ENCODE measurements at regions not wholly inside any gene's neighbourhood (a gene's known extent, or its start where the extent isn't known, plus 50 kb on each side); places are given as distances from the start of the nearest gene placed in this dataset.
"Not testable (repeated sequence)": the region's sequence is repeated elsewhere in the genome, so short reads cannot be mapped to it uniquely, and the experiment has no call there.

GRCh38 chr5:54379590-54379989, 69.2 kb upstream of the ARL15 start:
- Histone ChIP-seq H3K9me3 (no peaks in the 10 kb centered on the region), H3K4me1 (ENCODE audit: low read depth) (peaks cover 9% of the 10 kb centered on the region), H3K4me3 (no peak overlapping the region), H3K36me3 (ENCODE audit: low read depth) (no peaks in the 10 kb centered on the region)
- no peak for TF ChIP-seq CTCF (IDR thresholded peaks at IDR 0.05)
- intact Hi-C loops (cut with DNase I, micrococcal nuclease), result no loop called here
- DNase-seq (no peak), ATAC-seq (no peak)

- no peaks in the 10 kb centered on the region for H3K36me3 ChIP-seq (ENCODE audit: low read depth)
- peaks cover 4% of the 10 kb centered on the region for H3K4me1 ChIP-seq (ENCODE audit: low read depth)
- H3K9me3 ChIP-seq, result no peaks in the 10 kb centered on the region
- ATAC-seq (no peak), DNase-seq (no peak)
- H3K4me3 ChIP-seq, result no peak overlapping the region
- intact Hi-C loops (cut with DNase I, micrococcal nuclease), result no loop called here
- TF ChIP-seq CTCF (IDR thresholded peaks at IDR 0.05), result no peak
These were observed 68.3 kb upstream of the ARL15 start for GRCh38 chr5:54378707-54379106.

GRCh38 chr5:54377339-54377738, 67.0 kb upstream of the ARL15 start:
- DNase-seq; H3K36me3 ChIP-seq (ENCODE audit: low read depth); H3K4me1 ChIP-seq (ENCODE audit: low read depth); intact Hi-C loops (cut with DNase I, micrococcal nuclease); H3K4me3 ChIP-seq; H3K9me3 ChIP-seq; ATAC-seq: not testable (repeated sequence)

- no peak overlapping the region for H3K4me3 ChIP-seq
- TF ChIP-seq CTCF (IDR thresholded peaks at IDR 0.05), result no peak
- H3K36me3 ChIP-seq (ENCODE audit: low read depth), result no peaks in the 10 kb centered on the region
- DNase-seq (no peak), ATAC-seq (no peak)
- H3K9me3 ChIP-seq, result no peaks in the 10 kb centered on the region
- H3K4me1 ChIP-seq (ENCODE audit: low read depth), result no peaks in the 10 kb centered on the region
- intact Hi-C loops (cut with DNase I, micrococcal nuclease), result no loop called here
These were observed 60.6 kb upstream of the ARL15 start for GRCh38 chr5:54370982-54371381.

- Histone ChIP-seq H3K4me1 (ENCODE audit: low read depth) (no peaks in the 10 kb centered on the region), H3K9me3 (no peaks in the 10 kb centered on the region), H3K4me3 (no peak overlapping the region), H3K36me3 (ENCODE audit: low read depth) (no peaks in the 10 kb centered on the region)
- DNase-seq (no peak), ATAC-seq (no peak)
- intact Hi-C loops (cut with DNase I, micrococcal nuclease), result no loop called here
- TF ChIP-seq CTCF (IDR thresholded peaks at IDR 0.05), result no peak
These were observed 57.5 kb upstream of the ARL15 start for GRCh38 chr5:54367844-54368243.

GRCh38 chr5:54366707-54367106, 56.3 kb upstream of the ARL15 start:
- Histone ChIP-seq H3K36me3 (ENCODE audit: low read depth) (no peaks in the 10 kb centered on the region), H3K9me3 (no peaks in the 10 kb centered on the region), H3K4me1 (ENCODE audit: low read depth) (no peaks in the 10 kb centered on the region), H3K4me3 (no peak overlapping the region)
- peak; percentile 45 for ATAC-seq
- intact Hi-C loops (cut with DNase I, micrococcal nuclease), result no loop called here
- no peak for TF ChIP-seq CTCF (IDR thresholded peaks at IDR 0.05)
- no peak for DNase-seq

All from mucosa of descending colon (tissue), 3 donors.